ENCODE measurements at regions not wholly inside any gene's neighbourhood (a gene's known extent, or its start where the extent isn't known, plus 50 kb on each side); places are given as distances from the start of the nearest gene placed in this dataset.
A peak's percentile ranks its signal among the peaks of the same experiment; 100 is the strongest.

GRCh38 chr14:98544174-98544573 is 727.8 kb downstream of the BCL11B start:
- no peak for DNase-seq (ENCODE audit: low spot score)

DNA sequence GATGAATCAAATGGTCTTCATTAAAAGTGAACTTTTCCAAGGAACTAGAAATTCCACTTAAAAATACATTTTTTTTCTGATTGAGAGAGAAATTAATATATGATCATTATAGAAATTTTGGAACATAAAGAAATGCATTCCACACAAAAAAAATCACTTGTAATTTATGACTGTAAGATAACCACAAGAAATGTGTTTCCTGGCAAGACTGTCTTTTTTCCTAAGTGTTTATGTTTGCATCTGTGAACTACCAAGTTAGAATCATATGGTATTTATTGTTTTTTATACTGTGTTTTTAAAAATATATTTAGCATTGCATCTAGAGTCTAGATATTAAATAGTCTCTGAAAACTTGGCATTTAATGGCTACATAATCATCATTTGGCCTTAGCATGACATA is 726.8 kb downstream of the BCL11B start:
- no peak for DNase-seq (ENCODE audit: low spot score)

DNA sequence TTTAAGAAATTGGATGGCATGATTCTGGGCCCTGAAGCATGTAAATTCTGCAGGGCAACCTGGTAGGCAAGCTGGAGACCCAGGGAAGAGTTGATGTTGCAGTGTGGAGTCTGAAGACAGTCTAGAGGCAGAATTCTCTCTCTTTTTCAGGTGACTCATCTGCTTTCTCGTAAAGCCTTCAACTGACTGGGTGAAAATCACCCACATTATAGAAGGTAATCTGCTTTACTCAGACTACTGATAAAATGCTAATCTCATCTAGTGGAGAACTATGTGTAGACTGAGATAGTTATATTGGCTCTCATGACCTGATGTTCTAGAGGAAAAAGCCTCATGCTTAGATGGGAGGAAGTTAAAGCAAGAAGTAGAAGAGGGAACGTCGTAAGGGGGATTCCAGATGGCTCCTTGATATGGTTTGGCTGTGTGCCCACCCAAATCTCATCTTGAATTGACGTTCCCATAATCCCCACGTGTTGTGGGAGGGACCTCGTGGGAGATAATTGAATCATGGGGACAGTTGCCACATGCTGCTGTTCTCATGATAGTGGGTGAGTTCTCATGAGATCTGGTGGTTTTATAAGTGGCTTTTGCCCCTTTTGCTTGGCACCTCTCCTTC is 723.8 kb downstream of the BCL11B start:
- no peak for DNase-seq (ENCODE audit: low spot score)

DNA sequence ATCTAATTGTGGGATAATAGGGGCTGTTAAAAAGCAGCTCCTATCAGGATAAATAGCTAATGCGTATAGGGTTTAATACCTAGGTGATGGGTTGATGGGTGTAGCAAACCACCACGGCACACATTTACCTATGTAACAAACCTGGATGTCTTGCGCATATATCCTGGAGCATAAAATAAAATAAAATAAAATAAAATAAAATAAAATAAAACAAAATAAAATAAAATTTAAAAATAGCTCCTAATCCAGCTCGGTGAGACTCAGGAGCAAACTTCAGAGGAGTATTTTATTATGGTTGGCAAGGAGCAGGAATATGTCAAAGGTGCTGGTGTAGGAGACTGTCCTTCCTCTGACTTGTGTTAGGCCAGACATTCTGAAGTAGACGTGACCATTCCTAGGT is 721.0 kb downstream of the BCL11B start:
- no peak for DNase-seq (ENCODE audit: low spot score)

- DNase-seq (ENCODE audit: low spot score) = no peak
These were observed 716.6 kb downstream of the BCL11B start for GRCh38 chr14:98555440-98555839.

- no peak for DNase-seq (ENCODE audit: low spot score)
These were observed 708.0 kb downstream of the BCL11B start for GRCh38 chr14:98564006-98564405.

DNA sequence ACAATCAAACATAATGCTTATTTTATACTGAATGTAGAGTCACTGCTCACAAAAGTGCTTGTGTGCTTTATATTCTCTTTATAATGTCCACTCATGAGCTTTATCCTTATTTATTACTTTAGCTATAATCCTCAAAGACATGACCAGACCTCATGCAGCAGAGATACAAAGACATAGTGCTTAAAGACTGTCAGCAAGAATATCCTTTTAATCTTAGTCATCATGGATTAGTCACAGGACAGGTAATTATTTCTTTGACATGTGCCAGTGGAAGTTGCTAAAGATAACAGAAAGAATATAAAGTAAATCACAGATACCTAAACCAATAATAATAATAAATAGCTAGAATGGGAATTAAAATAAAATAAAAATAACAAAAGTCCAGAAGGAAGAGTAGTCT is 707.5 kb downstream of the BCL11B start:
- DNase-seq (ENCODE audit: low spot score) = no peak

DNA sequence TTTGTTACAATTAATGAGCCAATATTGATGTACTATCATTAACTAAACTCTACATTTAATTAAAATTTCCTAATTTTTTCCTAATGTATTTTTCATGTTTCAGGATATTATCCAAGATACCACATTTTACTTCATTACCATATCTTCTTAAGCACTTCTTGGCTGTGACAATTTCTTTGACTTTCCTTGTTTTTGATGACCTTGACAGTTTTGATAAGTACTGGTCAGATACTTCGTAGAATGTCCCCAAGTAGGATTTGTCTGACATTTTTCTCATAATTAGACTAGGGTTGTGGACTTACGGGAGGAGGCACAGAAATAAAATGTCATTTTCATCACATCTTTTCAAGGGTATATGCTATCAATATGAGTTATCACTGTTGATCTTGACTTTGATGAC is 700.9 kb downstream of the BCL11B start:
- DNase-seq (ENCODE audit: low spot score) = no peak

- no peak for DNase-seq (ENCODE audit: low spot score)
These were observed 698.9 kb downstream of the BCL11B start for GRCh38 chr14:98573082-98573481.

- DNase-seq (ENCODE audit: low spot score) = no peak
These were observed 695.5 kb downstream of the BCL11B start for GRCh38 chr14:98576463-98576862.

DNA sequence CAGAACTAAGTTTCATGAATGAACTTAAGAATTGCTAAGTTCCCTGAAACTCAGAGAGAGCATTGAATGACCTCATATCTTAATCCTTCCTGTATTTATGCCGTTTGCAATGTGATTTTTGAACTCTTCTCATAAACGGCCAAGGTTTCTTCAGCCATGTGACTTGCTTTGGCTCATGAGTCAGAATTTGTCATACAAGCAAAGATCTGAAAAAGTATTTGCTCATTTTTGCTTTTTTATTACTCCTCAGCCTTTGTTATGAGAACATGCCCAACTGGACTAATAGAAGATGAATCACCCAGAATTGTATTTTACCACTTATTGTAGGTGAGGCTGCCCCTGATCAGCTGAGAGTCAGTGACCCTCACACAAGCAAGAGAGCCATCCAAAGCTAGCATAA is 693.8 kb downstream of the BCL11B start:
- peak; percentile 18 for DNase-seq (ENCODE audit: low spot score)

DNA sequence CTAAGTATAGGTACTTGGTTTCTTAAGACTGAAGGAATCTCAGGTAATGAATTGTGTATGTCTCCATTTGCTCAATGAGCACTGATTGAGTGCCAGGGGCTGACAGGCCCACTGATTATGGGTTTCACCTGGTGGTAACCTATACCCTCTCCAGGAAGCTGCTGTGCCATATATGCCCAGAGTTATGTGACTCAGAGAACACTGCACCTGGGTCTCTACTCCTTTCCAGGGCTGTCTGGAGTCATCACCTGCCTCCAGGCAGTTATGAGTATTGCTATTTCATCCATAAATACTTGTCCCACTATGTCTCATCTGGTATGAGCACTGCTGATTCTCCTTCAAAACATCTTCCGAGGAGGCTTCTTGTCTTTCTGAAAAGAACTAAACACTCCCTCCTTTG is 692.9 kb downstream of the BCL11B start:
- DNase-seq (ENCODE audit: low spot score) = no peak

DNA sequence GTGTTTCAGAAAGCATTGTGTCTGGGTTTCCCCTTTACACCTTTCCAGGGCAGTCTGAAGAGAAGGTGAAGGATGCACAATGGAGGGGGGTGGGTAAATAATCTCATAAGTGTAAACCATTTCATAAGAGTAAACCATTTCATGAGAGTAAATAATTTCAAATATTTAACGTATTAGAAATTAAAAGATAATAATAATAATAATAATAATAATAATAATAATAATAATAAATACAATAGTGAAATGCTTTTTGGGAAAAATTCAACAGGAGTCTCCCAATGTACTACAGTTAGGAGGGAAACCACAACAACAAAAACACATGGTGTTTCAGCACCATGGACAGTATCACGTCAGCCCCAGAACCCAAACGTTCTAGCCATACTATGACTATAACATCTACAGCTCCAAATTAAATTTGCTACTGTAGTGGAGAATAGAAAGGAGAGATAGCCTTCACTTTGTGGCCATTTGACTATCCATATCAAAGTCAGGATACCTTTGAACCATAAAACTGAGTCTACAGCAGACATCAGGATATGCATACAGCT is 691.8 kb downstream of the BCL11B start:
- DNase-seq (ENCODE audit: low spot score) = no peak

GRCh38 chr14:98582276-98582675 is 689.7 kb downstream of the BCL11B start:
- no peak for DNase-seq (ENCODE audit: low spot score)

DNA sequence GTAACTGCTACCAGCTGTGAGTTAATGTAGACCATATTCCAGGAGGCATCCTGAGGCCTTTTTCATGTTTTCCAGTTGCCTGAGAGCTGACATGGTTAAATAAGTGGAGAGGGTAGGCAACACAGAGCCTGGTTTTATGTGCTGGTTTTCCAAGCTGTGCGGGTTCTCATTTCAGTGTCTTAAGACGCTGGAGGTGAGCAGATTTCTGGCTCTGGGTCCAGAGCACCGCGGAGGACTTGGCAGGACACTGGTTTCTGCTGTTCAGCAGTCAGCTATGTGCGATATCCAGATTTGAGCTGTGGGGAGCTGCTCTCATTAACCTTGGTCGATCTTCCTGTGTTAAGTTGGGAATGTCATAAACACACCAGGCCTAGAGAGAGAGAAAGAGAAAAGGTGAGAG is 680.8 kb downstream of the BCL11B start:
- no peak for DNase-seq (ENCODE audit: low spot score)

GRCh38 chr14:98592611-98593170 is 679.3 kb downstream of the BCL11B start:
- DNase-seq (ENCODE audit: low spot score) = no peak

DNA sequence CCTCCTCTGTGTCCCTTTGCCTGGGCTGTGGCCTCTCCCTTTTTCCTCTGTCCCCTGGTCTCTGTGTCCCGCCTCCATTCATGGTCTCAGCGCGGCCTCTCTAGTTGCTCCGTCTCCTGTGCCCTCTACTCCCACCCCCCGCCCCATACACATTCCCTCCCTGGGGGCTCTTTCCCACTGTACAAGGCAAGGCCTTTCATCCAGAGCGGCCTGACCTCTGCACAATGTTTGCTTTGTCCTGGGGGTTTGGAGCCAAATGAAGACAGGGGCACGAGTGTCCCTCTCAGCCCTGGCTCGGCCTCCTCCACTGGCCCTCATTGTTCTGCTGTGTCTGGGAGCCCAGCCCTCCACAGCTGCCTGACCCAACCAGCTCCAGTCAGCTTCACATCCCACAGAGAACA is 678.6 kb downstream of the BCL11B start:
- no peak for DNase-seq (ENCODE audit: low spot score)

GRCh38 chr14:98594156-98594555 is 677.8 kb downstream of the BCL11B start:
- no peak for DNase-seq (ENCODE audit: low spot score)

GRCh38 chr14:98598576-98598975 is 673.4 kb downstream of the BCL11B start:
- no peak for DNase-seq (ENCODE audit: low spot score)

- DNase-seq (ENCODE audit: low spot score) = no peak
These were observed 672.9 kb downstream of the BCL11B start for GRCh38 chr14:98599082-98599481.

DNA sequence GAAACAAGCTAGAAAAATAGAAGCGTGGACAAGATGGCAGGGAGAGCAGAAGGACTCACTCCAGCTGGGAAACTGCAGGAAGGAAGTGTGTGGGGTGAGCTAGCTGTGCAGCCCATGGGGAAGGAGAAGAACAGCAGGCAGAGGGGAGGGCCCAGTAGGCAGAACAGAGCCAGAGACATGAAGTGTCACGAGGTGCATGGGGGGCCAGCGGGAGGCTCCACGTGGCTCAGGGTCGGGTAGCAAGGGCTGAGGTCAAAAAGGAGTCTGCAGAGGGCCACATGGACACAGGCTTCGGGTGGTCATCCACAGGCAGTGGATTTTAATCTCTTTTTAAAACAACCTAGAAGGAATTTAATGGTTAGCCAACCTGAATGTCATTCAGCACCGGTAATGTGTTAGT is 669.0 kb downstream of the BCL11B start:
- no peak for DNase-seq (ENCODE audit: low spot score)

GRCh38 chr14:98605043-98605442 is 667.0 kb downstream of the BCL11B start:
- no peak for DNase-seq (ENCODE audit: low spot score)

DNA sequence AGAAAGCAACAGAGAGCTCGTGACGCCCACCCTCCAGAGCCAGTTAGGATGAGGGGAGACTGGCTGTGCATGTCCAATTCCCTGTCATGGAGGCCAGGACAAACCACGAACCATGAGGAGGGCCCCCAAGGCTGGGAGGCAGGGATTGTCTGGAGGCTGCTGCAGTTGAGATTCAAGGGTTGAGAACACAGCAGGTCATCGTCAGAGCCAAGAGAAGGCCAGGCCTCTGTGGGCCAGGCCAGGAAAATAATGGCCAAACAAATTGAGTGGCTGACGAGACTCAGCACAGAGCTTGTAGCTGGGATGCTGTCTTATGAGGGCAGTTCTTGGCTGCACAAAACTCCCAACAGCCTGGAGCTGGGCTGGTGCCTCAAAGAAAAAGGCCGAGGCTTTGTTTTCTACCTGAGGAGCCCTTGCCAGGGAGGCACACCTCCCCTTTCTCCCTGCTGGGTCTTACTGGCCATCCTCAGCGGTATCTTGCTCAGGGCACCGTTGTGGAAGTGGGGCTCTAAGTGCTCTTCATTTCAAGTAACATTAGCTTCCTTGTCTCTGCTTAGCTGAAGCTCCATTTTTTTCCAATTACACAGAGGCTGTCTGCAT is 665.9 kb downstream of the BCL11B start:
- DNase-seq (ENCODE audit: low spot score) = no peak

DNA sequence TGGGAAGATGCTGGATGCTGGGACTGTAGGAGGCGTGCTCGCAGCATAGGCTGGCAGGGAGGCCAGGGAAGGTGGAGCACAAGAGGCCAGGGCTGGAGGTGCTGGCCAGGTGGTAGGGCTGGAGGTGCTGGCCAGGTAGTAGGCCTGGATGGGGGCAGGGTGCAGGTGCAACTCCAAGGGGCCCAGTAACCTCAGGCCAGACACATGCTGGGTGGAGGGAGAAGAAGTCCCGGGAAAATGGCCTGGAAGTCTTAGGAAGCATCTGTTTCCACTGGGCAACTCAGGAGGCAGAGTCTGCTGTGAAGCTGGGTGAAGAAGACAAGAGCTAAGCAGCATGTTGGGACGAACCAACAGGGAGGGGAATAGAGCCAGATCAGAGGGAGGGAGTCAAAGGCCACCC is 665.2 kb downstream of the BCL11B start:
- DNase-seq (ENCODE audit: low spot score) = no peak
